HG03095 (cell line): ENCODE measurements at regions not wholly inside any gene's neighbourhood (a gene's known extent, or its start where the extent isn't known, plus 50 kb on each side); places are given as distances from the start of the nearest gene placed in this dataset.
"Not testable (repeated sequence)": the region's sequence is repeated elsewhere in the genome, so short reads cannot be mapped to it uniquely, and the experiment has no call there.

Source experiments
- ATAC-seq: cut with Tn5 transposase; IDR thresholded peaks from one replicate; pipeline ENCODE4 v1.9.1; 2021; ENCODE audit warnings: moderate library complexity; ENCODE audit not compliant: unreplicated experiment

- ATAC-seq: not testable (repeated sequence)
Measured at GRCh38 chr13:58958097-58958496, 1205.6 kb downstream of the DIAPH3 start.

GRCh38 chr13:58960888-58961287, 1202.8 kb downstream of the DIAPH3 start:
- no peak for ATAC-seq

GRCh38 chr13:58963321-58963720, 1200.4 kb downstream of the DIAPH3 start:
- ATAC-seq: no peak

GRCh38 chr13:58964048-58964447, 1199.7 kb downstream of the DIAPH3 start:
- ATAC-seq: no peak

GRCh38 chr13:58977085-58977484, 1186.6 kb downstream of the DIAPH3 start:
- ATAC-seq: no peak

GRCh38 chr13:58978331-58978730, 1185.4 kb downstream of the DIAPH3 start:
- ATAC-seq: no peak

GRCh38 chr13:58979851-58980250, 1183.9 kb downstream of the DIAPH3 start:
- ATAC-seq: no peak

- no peak for ATAC-seq
Measured at GRCh38 chr13:58985845-58986244, 1177.9 kb downstream of the DIAPH3 start.

- no peak for ATAC-seq
Measured at GRCh38 chr13:58989556-58989955, 1174.2 kb downstream of the DIAPH3 start.

- no peak for ATAC-seq
Measured at GRCh38 chr13:58991826-58992477, 1171.8 kb downstream of the DIAPH3 start.

- no peak for ATAC-seq
Measured at GRCh38 chr13:58992478-58993042, 1171.2 kb downstream of the DIAPH3 start.

GRCh38 chr13:58994077-58994476, 1169.7 kb downstream of the DIAPH3 start:
- no peak for ATAC-seq

- no peak for ATAC-seq
Measured at GRCh38 chr13:58994777-58995176, 1169.0 kb downstream of the DIAPH3 start.

- ATAC-seq: no peak
Measured at GRCh38 chr13:58998716-58999115, 1165.0 kb downstream of the DIAPH3 start.

GRCh38 chr13:58999851-59000250, 1163.9 kb downstream of the DIAPH3 start:
- ATAC-seq: no peak

- no peak for ATAC-seq
Measured at GRCh38 chr13:59000770-59001169, 1163.0 kb downstream of the DIAPH3 start.

GRCh38 chr13:59012731-59013130, 1151.0 kb downstream of the DIAPH3 start:
- ATAC-seq: no peak

DNA sequence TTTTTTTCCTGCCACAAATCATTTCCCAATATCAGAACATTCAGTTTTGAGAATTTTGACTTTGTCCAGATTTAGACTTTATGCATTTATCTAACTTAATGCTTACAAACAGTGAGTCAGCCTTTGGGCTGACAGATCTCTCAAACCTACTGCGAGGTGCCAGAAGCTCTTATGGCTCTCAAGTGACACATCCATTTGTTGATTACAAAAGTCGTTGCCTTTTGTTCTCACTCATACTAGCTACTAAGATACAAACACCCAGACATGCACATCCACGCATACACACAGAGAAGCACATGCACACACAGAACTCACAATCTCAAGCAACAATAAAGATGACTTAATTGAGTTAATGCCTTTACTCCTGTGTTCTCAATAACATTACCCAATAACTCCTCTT, 1147.5 kb downstream of the DIAPH3 start:
- no peak for ATAC-seq

DNA sequence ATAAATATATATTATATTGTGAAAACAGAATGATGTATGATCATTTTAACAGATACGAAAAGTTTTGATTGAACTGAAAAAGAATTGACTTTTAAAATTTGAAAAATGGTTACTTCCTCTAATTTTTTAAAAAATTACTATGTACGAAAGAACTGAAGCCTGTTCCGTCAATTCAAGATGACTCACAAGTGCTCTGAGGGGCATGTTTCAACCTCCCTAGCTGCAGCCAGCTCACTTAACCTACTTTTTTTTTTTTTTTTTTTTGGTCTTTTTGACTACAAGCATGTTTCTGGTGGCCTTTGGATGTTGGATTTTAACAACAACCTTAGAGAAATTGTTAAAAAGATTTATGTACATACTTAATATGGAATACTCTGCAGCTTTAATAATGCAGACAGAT, 1139.3 kb downstream of the DIAPH3 start:
- no peak for ATAC-seq

- ATAC-seq: no peak
Measured at GRCh38 chr13:59034198-59034597, 1129.5 kb downstream of the DIAPH3 start.

- ATAC-seq: no peak
Measured at GRCh38 chr13:59038824-59039223, 1124.9 kb downstream of the DIAPH3 start.

DNA sequence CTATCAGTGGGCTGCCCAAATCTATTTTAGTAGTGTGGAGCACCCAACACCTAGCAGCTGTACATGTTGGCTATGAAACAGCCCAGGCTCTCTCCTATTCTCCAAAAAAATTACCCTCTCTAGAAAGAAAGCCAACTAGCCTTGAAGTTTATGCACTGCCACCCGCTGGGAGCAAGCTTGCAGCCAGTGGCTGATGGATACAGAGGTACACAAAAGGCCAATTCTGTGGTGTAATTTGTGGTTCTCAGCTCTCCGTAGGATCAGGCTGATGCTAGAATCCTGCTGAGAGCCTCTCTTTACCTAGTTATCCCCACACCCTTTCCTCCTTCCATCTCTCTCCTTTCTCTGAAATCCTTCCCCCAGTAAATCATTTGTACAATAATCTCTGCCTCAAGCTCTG, 1120.7 kb downstream of the DIAPH3 start:
- no peak for ATAC-seq

DNA sequence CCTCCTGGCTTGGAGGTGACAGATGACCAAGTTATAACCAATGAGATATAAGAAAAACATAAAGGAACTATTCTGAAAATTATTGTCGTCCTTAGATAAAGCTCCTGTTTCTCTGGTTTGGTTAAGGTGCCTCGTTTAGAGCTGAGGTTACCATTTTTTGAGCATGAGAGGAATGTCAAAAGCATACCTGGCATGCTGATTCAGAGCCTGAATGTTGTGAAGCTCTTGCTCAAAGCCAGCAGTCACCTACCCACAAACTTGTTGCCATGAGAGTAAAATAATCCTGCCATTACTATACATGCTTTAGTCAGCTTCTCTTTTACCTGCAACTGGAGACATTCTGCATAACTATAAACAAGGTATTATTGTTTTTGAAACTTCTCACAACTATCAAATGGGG, 1116.2 kb downstream of the DIAPH3 start:
- ATAC-seq: no peak
